ENCODE measurements at regions not wholly inside any gene's neighbourhood (a gene's known extent, or its start where the extent isn't known, plus 50 kb on each side); places are given as distances from the start of the nearest gene placed in this dataset.

GRCh38 chr3:26281284-26281985, 341.1 kb upstream of the LRRC3B start:
- ChIA-PET POLR2A (ENCODE audit: partially characterized antibody) (no interaction called here), CTCF (ENCODE audit: partially characterized antibody) (interaction anchor here (0.9 to 2.2 kb wide), 9 partner anchors 9 to 68 kb away, joined by 3 to 8 read pairs (median 3); no protein-coding TSS in a partner anchor)
- 98% methylated on average over 3 of the region's 3 CpGs; no CpG with 5 or more reads in 1 of the 2 experiments for WGBS, 2 experiments (ENCODE audit: extremely low coverage in 1 of 2, insufficient coverage in 1 of 2, insufficient read length in 1 of 2, insufficient replicate concordance in 2 of 2, low coverage in 1 of 2, low lambda C conversion rate in 2 of 2, missing lambda C conversion rate in 1 of 2)
- Histone ChIP-seq H3K18ac (ENCODE audit: extremely low read depth, low read length) (no peak overlapping the region), H3K9me3 (ENCODE audit: insufficient read depth in 2 of 2, low read depth in 1 of 2, low read length in 1 of 2) (peaks cover 29 to 30% of the 10 kb centered on the region in 2 experiments), H3K79me2 (ENCODE audit: control insufficient read depth in 1 of 2, insufficient read depth in 2 of 2, low read length in 2 of 2) (no peaks in the 10 kb centered on the region), H2BK15ac (ENCODE audit: low read length) (no peak overlapping the region), H2BK20ac (ENCODE audit: low read length) (no peak overlapping the region), H3K27me3 (replicated peaks in 1 of 4; ENCODE audit: control insufficient read depth in 3 of 4, extremely low read depth in 1 of 4, insufficient read depth in 3 of 4, low read length in 3 of 4) (no peaks in the 10 kb centered on the region), H3K4me2 (ENCODE audit: insufficient read depth in 1 of 2, low read depth in 2 of 2, low read length in 2 of 2) (no peak overlapping the region), H3K56ac (replicated peaks; ENCODE audit: insufficient read length, low read depth, low read length) (no peak overlapping the region), H3K27ac (ENCODE audit: low read depth, low read length) (no peak overlapping the region), H3K14ac (ENCODE audit: insufficient read length) (no peak overlapping the region), H4K20me1 (replicated peaks in 1 of 2; ENCODE audit: control insufficient read depth in 1 of 2, insufficient read depth in 2 of 2, low read length in 2 of 2) (no peaks in the 10 kb centered on the region), H3K9ac (replicated peaks in 1 of 4; ENCODE audit: extremely low read depth in 1 of 4, low read depth in 3 of 4, low read length in 3 of 4) (no peak overlapping the region), H2AFZ (ENCODE audit: low read length) (no peak overlapping the region), H4K5ac (ENCODE audit: insufficient read length, low read depth, low read length) (no peak overlapping the region), H2BK5ac (ENCODE audit: low read depth, low read length) (no peak overlapping the region), H2BK12ac (ENCODE audit: low read depth, low read length) (no peak overlapping the region), H3K4me1 (replicated peaks in 1 of 4; ENCODE audit: control insufficient read depth in 3 of 4, insufficient read depth in 4 of 4, low read length in 3 of 4) (no peaks in the 10 kb centered on the region), H4K91ac (replicated peaks; ENCODE audit: insufficient read length, low read length) (no peak overlapping the region), H3K23ac (ENCODE audit: insufficient read length) (no peak overlapping the region), H2BK120ac (replicated peaks; ENCODE audit: low read depth, low read length) (no peak overlapping the region), H2AK5ac (ENCODE audit: low read depth, low read length) (no peak overlapping the region), H3K79me1 (ENCODE audit: low read depth, low read length) (no peaks in the 10 kb centered on the region), H3K23me2 (ENCODE audit: low read depth, low read length) (0 out of 2 replicates have a peak, but pooled peaks cover 2% of the 10 kb centered on the region), H3K36me3 (ENCODE audit: control insufficient read depth in 2 of 4, insufficient read depth in 4 of 4, low read length in 3 of 4) (peaks cover 0 to 10% (median 0%) of the 10 kb centered on the region in 4 experiments; a peak in 2 of 8 replicates), H3K4me3 (ENCODE audit: extremely low read depth in 1 of 4, insufficient read depth in 2 of 4, low read depth in 3 of 4, low read length in 4 of 4) (no peak overlapping the region), H4K8ac (ENCODE audit: extremely low read depth, insufficient read depth, low read length) (no peak overlapping the region), H3K4ac (replicated peaks; ENCODE audit: insufficient read length, low read depth, low read length) (no peak overlapping the region)
- TF ChIP-seq RFX5 (IDR thresholded peaks at IDR 0.05; ENCODE audit: borderline replicate concordance, low read depth, low read length) (no peak), KDM5A (IDR thresholded peaks at IDR 0.05; ENCODE audit: low read length) (no peak)
- no peak for DNase-seq (ENCODE audit: low read depth in 1 of 2, low spot score in 2 of 2)
- FAIRE-seq: no peak
